ENCODE measurements at regions not wholly inside any gene's neighbourhood (a gene's known extent, or its start where the extent isn't known, plus 50 kb on each side); places are given as distances from the start of the nearest gene placed in this dataset.
"Not testable (repeated sequence)": the region's sequence is repeated elsewhere in the genome, so short reads cannot be mapped to it uniquely, and the experiment has no call there.

GRCh38 chr3:168693870-168694269 is 598.1 kb upstream of the GOLIM4 start:
- Mint-ChIP-seq H3K36me3 (ENCODE audit: insufficient read depth) (no peaks in the 10 kb centered on the region), H3K4me1 (no peaks in the 10 kb centered on the region), H3K4me3 (no peak overlapping the region), H3K9me3 (peaks cover 25% of the 10 kb centered on the region), H3K27ac (ENCODE audit: low read depth) (no peak overlapping the region), H3K27me3 (no peaks in the 10 kb centered on the region)
- DNase-seq (ENCODE audit: low spot score in 2 of 2) (no peak), ATAC-seq (replicated peaks; ENCODE audit: extremely low read depth, poor library complexity, severe bottlenecking) (no peak)

DNA sequence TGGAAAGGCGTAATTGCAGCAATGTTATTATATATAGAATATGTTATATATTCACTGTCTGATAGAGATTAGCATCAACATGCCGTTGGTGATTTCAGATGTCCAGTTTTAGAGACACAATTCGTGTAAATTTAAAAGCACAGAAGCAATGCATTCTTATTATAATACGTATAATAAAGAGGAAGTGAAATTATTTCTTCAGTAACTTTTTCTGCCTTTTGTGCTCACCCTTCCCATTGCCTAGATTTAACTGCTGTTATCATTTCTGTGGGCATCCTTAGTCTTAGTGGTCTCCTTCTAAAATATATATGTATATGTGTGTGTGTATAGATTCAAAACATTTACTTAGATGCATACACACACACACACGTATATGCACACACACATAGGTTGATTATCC is 592.5 kb upstream of the GOLIM4 start:
- Mint-ChIP-seq H3K4me3 (no peak overlapping the region), H3K27ac (ENCODE audit: low read depth) (no peak overlapping the region), H3K36me3 (ENCODE audit: insufficient read depth) (no peaks in the 10 kb centered on the region), H3K9me3 (peaks cover 26% of the 10 kb centered on the region), H3K27me3 (no peaks in the 10 kb centered on the region), H3K4me1 (no peaks in the 10 kb centered on the region)
- ATAC-seq (replicated peaks; ENCODE audit: extremely low read depth, poor library complexity, severe bottlenecking) (no peak), DNase-seq (ENCODE audit: low spot score in 2 of 2) (no peak)

DNA sequence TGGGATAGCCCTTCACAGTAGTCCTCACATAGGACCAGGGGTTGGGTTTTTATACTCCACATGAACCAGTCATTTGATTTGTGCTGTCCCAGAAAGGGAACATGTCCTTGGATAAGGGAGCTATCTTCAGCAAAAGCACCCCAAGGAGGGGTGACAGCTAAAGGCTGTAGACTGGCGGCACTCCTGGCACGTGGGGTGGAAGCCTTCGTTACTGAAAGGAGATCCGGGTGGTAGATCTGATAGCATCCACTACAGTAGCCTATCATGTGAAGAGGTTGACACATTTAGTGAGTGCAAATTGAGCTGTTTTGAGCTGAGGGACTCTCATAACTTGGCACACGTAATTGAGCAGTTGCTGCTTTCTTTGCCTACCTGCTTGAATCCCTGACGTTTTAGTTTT is 588.8 kb upstream of the GOLIM4 start:
- no peaks in the 10 kb centered on the region for H3K36me3 Mint-ChIP-seq (ENCODE audit: insufficient read depth)
- DNase-seq (ENCODE audit: low spot score in 2 of 2) (no peak), ATAC-seq (replicated peaks; ENCODE audit: extremely low read depth, poor library complexity, severe bottlenecking) (no peak)
- H3K4me3 Mint-ChIP-seq: no peak overlapping the region
- peaks cover 13% of the 10 kb centered on the region for H3K9me3 Mint-ChIP-seq
- no peaks in the 10 kb centered on the region for H3K27me3 Mint-ChIP-seq
- H3K27ac Mint-ChIP-seq (ENCODE audit: low read depth): no peak overlapping the region
- H3K4me1 Mint-ChIP-seq: no peaks in the 10 kb centered on the region

DNA sequence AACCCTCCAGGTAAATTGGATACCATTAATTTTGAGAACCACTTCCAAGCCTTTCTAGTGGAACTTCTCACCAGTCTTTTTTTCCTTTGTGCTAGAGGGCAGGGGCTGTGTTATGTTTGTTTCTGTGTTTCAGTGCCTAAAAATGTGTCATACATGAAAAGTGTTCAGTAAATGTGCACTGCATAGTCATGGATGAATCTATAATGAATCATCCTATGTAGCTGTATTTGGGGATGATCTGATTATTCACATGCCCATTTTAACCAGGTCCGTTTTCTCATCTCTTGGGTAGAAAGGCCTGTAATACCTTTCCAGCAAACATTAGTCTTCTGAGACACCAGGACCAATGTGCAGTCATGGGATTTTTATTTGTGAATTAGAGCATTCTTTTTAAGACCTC is 583.0 kb upstream of the GOLIM4 start:
- Mint-ChIP-seq H3K4me3 (no peak overlapping the region), H3K27ac (ENCODE audit: low read depth) (no peak overlapping the region), H3K36me3 (ENCODE audit: insufficient read depth) (no peaks in the 10 kb centered on the region), H3K4me1 (no peaks in the 10 kb centered on the region), H3K27me3 (no peaks in the 10 kb centered on the region), H3K9me3 (peaks cover 6% of the 10 kb centered on the region)
- ATAC-seq (replicated peaks; ENCODE audit: extremely low read depth, poor library complexity, severe bottlenecking) (no peak), DNase-seq (ENCODE audit: low spot score in 2 of 2) (no peak)

- Mint-ChIP-seq H3K4me1 (no peaks in the 10 kb centered on the region), H3K36me3 (ENCODE audit: insufficient read depth) (no peaks in the 10 kb centered on the region), H3K9me3 (peaks cover 6% of the 10 kb centered on the region), H3K27me3 (no peaks in the 10 kb centered on the region), H3K4me3 (no peak overlapping the region), H3K27ac (ENCODE audit: low read depth) (no peak overlapping the region)
- ATAC-seq (replicated peaks; ENCODE audit: extremely low read depth, poor library complexity, severe bottlenecking): no peak
- no peak for DNase-seq (ENCODE audit: low spot score in 2 of 2)
Observed at GRCh38 chr3:168671091-168671490, 575.4 kb upstream of the GOLIM4 start.

GRCh38 chr3:168660879-168661657 is 565.3 kb upstream of the GOLIM4 start:
- H3K4me1 Mint-ChIP-seq; H3K36me3 Mint-ChIP-seq (ENCODE audit: insufficient read depth); H3K27me3 Mint-ChIP-seq; H3K27ac Mint-ChIP-seq (ENCODE audit: low read depth); H3K4me3 Mint-ChIP-seq; DNase-seq (ENCODE audit: low spot score in 2 of 2); ATAC-seq (replicated peaks; ENCODE audit: extremely low read depth, poor library complexity, severe bottlenecking): not testable (repeated sequence)
- H3K9me3 Mint-ChIP-seq: peaks cover 12% of the 10 kb centered on the region

DNA sequence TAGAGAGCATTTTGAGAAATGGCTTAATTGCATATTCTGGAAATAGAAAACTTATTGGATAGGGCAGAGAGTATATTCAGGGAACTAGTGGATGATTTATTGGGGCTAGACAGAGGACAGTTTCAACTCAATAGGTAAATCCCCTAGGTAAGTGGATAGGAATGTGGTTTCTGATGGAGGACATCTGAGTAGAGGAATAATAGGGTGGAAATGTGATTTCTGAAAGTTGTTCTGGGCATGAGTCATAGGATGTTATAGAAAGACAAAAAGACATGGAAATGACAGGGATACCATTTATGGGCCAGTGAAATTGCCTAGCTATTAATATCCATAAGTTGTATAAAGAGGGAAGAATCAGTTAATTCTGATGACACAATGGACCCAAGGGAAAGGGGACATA is 563.3 kb upstream of the GOLIM4 start:
- H3K9me3 Mint-ChIP-seq: peaks cover 17% of the 10 kb centered on the region
- H3K4me1 Mint-ChIP-seq: no peaks in the 10 kb centered on the region
- DNase-seq (ENCODE audit: low spot score in 2 of 2): no peak
- no peak overlapping the region for H3K4me3 Mint-ChIP-seq
- H3K27ac Mint-ChIP-seq (ENCODE audit: low read depth): no peak overlapping the region
- no peaks in the 10 kb centered on the region for H3K27me3 Mint-ChIP-seq
- ATAC-seq (replicated peaks; ENCODE audit: extremely low read depth, poor library complexity, severe bottlenecking): no peak
- peaks cover 2% of the 10 kb centered on the region for H3K36me3 Mint-ChIP-seq (ENCODE audit: insufficient read depth)

DNA sequence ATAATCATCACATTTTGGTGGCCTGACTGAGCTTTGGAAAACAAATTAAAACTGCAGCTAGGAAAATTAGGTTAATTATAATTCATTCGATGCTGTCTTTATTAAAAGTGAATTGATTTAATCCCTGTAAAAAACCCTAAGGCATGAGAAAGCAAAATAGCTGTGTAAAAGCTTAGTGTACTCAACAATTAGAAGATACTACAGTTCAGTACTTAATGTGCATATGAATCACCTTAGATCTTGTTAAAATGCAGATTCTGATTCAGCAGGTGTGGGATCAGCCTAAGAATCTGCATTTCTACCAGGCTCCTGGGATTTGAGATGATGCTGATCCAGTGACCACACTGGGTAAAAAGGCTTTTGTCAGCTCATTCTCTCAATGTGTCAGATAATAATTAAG is 559.9 kb upstream of the GOLIM4 start:
- peaks cover 2% of the 10 kb centered on the region for H3K36me3 Mint-ChIP-seq (ENCODE audit: insufficient read depth)
- H3K27ac Mint-ChIP-seq (ENCODE audit: low read depth): no peak overlapping the region
- ATAC-seq (replicated peaks; ENCODE audit: extremely low read depth, poor library complexity, severe bottlenecking): no peak
- no peaks in the 10 kb centered on the region for H3K4me1 Mint-ChIP-seq
- H3K27me3 Mint-ChIP-seq: no peaks in the 10 kb centered on the region
- peaks cover 6% of the 10 kb centered on the region for H3K9me3 Mint-ChIP-seq
- H3K4me3 Mint-ChIP-seq: no peak overlapping the region
- no peak for DNase-seq (ENCODE audit: low spot score in 2 of 2)

GRCh38 chr3:168654700-168655099 is 559.0 kb upstream of the GOLIM4 start:
- no peak overlapping the region for H3K27ac Mint-ChIP-seq (ENCODE audit: low read depth)
- no peaks in the 10 kb centered on the region for H3K4me1 Mint-ChIP-seq
- peaks cover 2% of the 10 kb centered on the region for H3K36me3 Mint-ChIP-seq (ENCODE audit: insufficient read depth)
- peaks cover 5% of the 10 kb centered on the region for H3K9me3 Mint-ChIP-seq
- no peak overlapping the region for H3K4me3 Mint-ChIP-seq
- no peaks in the 10 kb centered on the region for H3K27me3 Mint-ChIP-seq
- DNase-seq (ENCODE audit: low spot score in 2 of 2) (no peak), ATAC-seq (replicated peaks; ENCODE audit: extremely low read depth, poor library complexity, severe bottlenecking) (no peak)

- DNase-seq (ENCODE audit: low spot score in 2 of 2): no peak
- H3K4me3 Mint-ChIP-seq: no peak overlapping the region
- no peaks in the 10 kb centered on the region for H3K27me3 Mint-ChIP-seq
- H3K4me1 Mint-ChIP-seq: no peaks in the 10 kb centered on the region
- peaks cover 2% of the 10 kb centered on the region for H3K36me3 Mint-ChIP-seq (ENCODE audit: insufficient read depth)
- no peak for ATAC-seq (replicated peaks; ENCODE audit: extremely low read depth, poor library complexity, severe bottlenecking)
- no peak overlapping the region for H3K27ac Mint-ChIP-seq (ENCODE audit: low read depth)
- H3K9me3 Mint-ChIP-seq: peaks cover 5% of the 10 kb centered on the region
Observed at GRCh38 chr3:168653255-168653654, 557.5 kb upstream of the GOLIM4 start.

DNA sequence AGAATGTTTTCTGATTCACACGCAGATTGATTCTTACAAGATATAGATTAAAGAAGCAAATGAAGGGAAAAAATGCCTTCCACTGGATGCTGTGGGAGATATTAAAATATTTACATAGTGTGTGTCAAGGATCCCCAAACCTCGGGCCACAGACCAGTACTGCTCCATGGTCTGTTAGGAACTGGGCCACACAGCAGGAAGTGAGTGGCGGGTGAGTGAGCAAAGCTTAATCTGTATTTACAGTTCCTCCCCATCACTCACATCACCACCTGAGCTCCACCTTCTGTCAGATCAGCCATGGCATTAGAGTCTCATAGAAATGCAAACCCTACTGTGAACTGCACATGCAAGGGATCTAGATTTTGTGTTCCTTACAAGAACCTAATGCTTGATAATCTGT is 552.6 kb upstream of the GOLIM4 start:
- Mint-ChIP-seq H3K27me3 (no peaks in the 10 kb centered on the region), H3K27ac (ENCODE audit: low read depth) (no peak overlapping the region), H3K4me3 (no peak overlapping the region), H3K4me1 (no peaks in the 10 kb centered on the region), H3K36me3 (ENCODE audit: insufficient read depth) (no peaks in the 10 kb centered on the region), H3K9me3 (peaks cover 5% of the 10 kb centered on the region)
- DNase-seq (ENCODE audit: low spot score in 2 of 2) (no peak), ATAC-seq (replicated peaks; ENCODE audit: extremely low read depth, poor library complexity, severe bottlenecking) (no peak)

DNA sequence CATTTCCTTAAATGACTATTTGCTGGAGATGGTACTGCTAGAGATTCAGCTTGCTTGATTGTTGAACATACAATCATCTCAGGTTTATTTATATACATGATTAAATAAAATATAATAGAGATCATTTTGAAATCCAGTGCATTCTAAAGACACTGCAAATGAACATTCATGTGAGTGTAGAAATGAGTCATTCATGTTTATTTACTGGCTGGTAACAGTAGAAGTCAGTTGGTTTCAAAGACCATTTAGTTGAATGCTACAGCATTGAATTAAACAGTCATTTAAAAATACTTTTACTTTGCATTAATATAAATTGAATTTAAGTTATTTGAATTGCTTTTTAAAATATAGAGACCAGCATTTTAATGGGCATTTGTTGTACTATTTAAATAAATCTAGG is 551.9 kb upstream of the GOLIM4 start:
- H3K27me3 Mint-ChIP-seq: no peaks in the 10 kb centered on the region
- H3K36me3 Mint-ChIP-seq (ENCODE audit: insufficient read depth): no peaks in the 10 kb centered on the region
- H3K4me3 Mint-ChIP-seq: no peak overlapping the region
- DNase-seq (ENCODE audit: low spot score in 2 of 2): no peak
- no peaks in the 10 kb centered on the region for H3K4me1 Mint-ChIP-seq
- no peak for ATAC-seq (replicated peaks; ENCODE audit: extremely low read depth, poor library complexity, severe bottlenecking)
- H3K27ac Mint-ChIP-seq (ENCODE audit: low read depth): no peak overlapping the region
- peaks cover 5% of the 10 kb centered on the region for H3K9me3 Mint-ChIP-seq

DNA sequence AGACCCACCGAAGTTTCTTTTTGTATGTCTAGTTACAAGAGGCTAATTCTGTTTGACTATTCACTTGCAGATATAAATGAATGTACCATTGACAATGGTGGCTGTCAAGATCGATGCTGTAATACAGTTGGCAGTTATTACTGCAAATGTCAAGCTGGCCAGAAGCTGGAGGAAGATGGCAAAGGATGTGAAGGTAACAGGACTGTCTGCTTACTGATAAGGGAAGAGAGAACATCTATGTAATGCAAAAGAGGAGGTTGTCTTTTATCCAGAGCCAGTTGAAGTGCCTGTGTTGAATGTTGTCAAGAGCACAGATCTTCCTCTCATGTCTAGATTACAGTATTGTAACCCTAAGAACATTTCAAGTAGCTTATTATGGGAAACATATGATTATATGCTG is 549.5 kb upstream of the GOLIM4 start:
- Mint-ChIP-seq H3K27ac (ENCODE audit: low read depth) (no peak overlapping the region), H3K27me3 (no peaks in the 10 kb centered on the region), H3K4me1 (no peaks in the 10 kb centered on the region), H3K9me3 (peaks cover 5% of the 10 kb centered on the region), H3K36me3 (ENCODE audit: insufficient read depth) (no peaks in the 10 kb centered on the region), H3K4me3 (no peak overlapping the region)
- ATAC-seq (replicated peaks; ENCODE audit: extremely low read depth, poor library complexity, severe bottlenecking) (no peak), DNase-seq (ENCODE audit: low spot score in 2 of 2) (no peak)

Data from central memory CD8-positive, alpha-beta T cell (primary cell).